Thoracic aorta (tissue), 2 donors: ENCODE measurements at regions not wholly inside any gene's neighbourhood (a gene's known extent, or its start where the extent isn't known, plus 50 kb on each side); places are given as distances from the start of the nearest gene placed in this dataset.

Experiments
- ATAC-seq: fragments of 150-250 bp; one replicate; pipeline ENCODE4 v1.8.0; 2017; ENCODE audit warnings: low read depth; ENCODE audit not compliant: insufficient number of reproducible peaks, low FRiP score
- DNase-seq: peaks from one replicate; pipeline ENCODE4 v3.0.0-alpha.2; 2020; ENCODE audit warnings: low spot score
- H3K27ac ChIP-seq, 2 donors: fragments of 200-600 bp; sonication (generic); 1 replicate in 1 of 2; 2 replicates in 1 of 2; pipeline ENCODE4 v1.5.1; 2016; ENCODE audit warnings: mild to moderate bottlenecking in 2 of 2, moderate library complexity in 2 of 2
- H3K27me3 ChIP-seq: fragments of 200-600 bp; sonication (generic); replicated peaks from 2 replicates; pipeline ENCODE4 v1.6.0; 2016; ENCODE audit warnings: mild to moderate bottlenecking; ENCODE audit not compliant: insufficient read depth
- H3K36me3 ChIP-seq: fragments of 200-600 bp; sonication (generic); one replicate; pipeline ENCODE4 v1.5.1; 2016
- H3K4me1 ChIP-seq, 2 donors: fragments of 200-600 bp; sonication (generic); 1 replicate in 1 of 2; 2 replicates in 1 of 2; pipeline versions ENCODE4 v1.5.1 to v1.6.0; 2016; ENCODE audit warnings: low read depth in 2 of 2, mild to moderate bottlenecking in 1 of 2; ENCODE audit not compliant: control insufficient read depth in 1 of 2
- H3K4me3 ChIP-seq: fragments of 200-600 bp; sonication (generic); 2 replicates; pipeline ENCODE4 v1.5.1; 2016; ENCODE audit warnings: mild to moderate bottlenecking
- H3K9me3 ChIP-seq: fragments of 200-600 bp; sonication (generic); 2 replicates; pipeline ENCODE4 v1.5.1; 2016
- TF ChIP-seq, protein P1 (sequence below): fragments of 200-600 bp; sonication (generic); IDR thresholded peaks from one replicate; pipeline ENCODE4 v1.5.1; 2019; ENCODE audit warnings: antibody characterized with exemption

DNA sequence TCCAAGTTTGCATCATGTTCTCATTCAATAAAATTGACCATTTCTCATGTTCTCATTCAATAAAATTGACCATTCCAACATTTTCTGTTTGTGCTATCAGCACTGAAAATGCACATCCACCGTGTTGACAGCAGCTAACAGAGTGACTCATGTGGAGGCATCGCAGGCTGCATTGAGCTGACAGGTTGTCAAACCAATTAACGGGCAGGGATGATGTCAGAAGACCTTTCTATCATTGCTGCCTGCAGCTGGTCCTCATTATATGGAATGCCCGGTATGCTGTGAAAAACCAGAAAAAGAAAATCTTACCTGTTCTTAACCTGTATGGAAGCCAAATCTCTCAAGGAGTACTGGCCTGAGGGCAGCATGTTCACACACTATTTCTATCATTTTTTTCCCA is 202.0 kb downstream of the SMIM20 start:
- TF ChIP-seq, protein P1, sequence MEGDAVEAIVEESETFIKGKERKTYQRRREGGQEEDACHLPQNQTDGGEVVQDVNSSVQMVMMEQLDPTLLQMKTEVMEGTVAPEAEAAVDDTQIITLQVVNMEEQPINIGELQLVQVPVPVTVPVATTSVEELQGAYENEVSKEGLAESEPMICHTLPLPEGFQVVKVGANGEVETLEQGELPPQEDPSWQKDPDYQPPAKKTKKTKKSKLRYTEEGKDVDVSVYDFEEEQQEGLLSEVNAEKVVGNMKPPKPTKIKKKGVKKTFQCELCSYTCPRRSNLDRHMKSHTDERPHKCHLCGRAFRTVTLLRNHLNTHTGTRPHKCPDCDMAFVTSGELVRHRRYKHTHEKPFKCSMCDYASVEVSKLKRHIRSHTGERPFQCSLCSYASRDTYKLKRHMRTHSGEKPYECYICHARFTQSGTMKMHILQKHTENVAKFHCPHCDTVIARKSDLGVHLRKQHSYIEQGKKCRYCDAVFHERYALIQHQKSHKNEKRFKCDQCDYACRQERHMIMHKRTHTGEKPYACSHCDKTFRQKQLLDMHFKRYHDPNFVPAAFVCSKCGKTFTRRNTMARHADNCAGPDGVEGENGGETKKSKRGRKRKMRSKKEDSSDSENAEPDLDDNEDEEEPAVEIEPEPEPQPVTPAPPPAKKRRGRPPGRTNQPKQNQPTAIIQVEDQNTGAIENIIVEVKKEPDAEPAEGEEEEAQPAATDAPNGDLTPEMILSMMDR: no peak

DNA sequence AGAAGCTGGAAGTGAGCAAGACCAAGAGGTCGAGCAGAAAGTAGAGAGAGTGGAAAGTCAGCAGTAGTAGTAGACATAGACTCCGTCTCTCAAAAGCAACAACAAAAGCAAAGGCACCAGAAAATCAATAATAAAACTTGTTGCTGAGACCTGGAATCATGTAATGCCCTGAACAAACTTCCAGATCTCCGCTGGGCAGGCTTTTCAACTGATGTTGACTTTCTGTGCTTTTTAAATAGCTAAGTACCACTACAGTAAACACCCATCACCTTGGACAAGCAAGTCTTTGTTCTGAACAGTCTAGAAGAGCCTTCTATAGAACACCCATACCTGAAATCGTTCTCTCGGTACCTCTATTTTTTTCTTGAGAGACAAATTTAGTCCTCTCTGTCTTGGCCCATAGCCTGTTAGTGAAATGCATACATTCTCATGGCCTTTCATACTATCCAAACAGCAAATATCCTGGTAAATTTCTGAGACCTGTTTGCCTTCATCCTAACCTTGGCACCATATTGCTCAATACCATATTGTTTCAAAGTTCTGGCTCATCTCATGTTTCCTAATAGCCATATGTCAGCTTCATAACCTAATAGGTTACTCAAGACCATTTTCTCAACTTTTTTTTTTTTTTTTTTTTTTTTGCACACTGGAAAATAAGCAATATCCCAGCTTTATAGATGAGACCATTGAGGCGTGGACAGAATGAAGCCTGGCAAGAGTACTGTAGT is 200.6 kb upstream of the RBPJ start:
- no peaks in the 10 kb centered on the region for H3K4me1 ChIP-seq
- H3K9me3 ChIP-seq: no peaks in the 10 kb centered on the region
- ATAC-seq: no peak
- no peak overlapping the region for H3K27ac ChIP-seq
- no peak for DNase-seq
- H3K36me3 ChIP-seq: no peaks in the 10 kb centered on the region
- H3K4me3 ChIP-seq: no peak overlapping the region
- no peaks in the 10 kb centered on the region for H3K27me3 ChIP-seq
- TF ChIP-seq, protein P1: no peak

More for the DNA sequence above, 202.0 kb downstream of the SMIM20 start:
- Histone ChIP-seq H3K36me3 (no peaks in the 10 kb centered on the region), H3K27ac (no peak overlapping the region), H3K4me3 (no peak overlapping the region), H3K27me3 (no peaks in the 10 kb centered on the region), H3K4me1 (no peaks in the 10 kb centered on the region), H3K9me3 (no peaks in the 10 kb centered on the region)
- ATAC-seq (no peak), DNase-seq (no peak)

DNA sequence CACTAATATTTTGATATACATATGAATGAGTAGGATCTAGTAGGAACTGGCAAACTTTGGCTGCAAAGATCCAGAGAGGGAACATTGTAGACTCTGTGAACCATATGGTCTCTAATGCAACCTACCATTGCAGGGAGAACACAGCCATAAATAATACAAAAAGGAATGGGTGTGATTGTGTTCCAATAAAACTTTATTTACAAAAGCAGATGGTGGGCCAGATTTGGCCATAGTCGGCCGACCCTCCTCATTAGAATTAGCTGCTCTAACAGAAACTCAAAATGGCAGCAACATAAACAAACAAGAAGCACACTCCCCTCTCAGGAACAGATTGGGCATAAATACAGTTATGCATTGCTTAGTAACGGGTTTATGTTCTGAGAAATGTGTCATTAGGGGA is 198.1 kb upstream of the RBPJ start:
- TF ChIP-seq, protein P1: no peak
- H3K4me3 ChIP-seq: no peak overlapping the region
- H3K36me3 ChIP-seq: no peaks in the 10 kb centered on the region
- ATAC-seq (no peak), DNase-seq (no peak)
- no peak overlapping the region for H3K27ac ChIP-seq
- H3K4me1 ChIP-seq: no peaks in the 10 kb centered on the region
- H3K27me3 ChIP-seq: no peaks in the 10 kb centered on the region
- no peaks in the 10 kb centered on the region for H3K9me3 ChIP-seq

DNA sequence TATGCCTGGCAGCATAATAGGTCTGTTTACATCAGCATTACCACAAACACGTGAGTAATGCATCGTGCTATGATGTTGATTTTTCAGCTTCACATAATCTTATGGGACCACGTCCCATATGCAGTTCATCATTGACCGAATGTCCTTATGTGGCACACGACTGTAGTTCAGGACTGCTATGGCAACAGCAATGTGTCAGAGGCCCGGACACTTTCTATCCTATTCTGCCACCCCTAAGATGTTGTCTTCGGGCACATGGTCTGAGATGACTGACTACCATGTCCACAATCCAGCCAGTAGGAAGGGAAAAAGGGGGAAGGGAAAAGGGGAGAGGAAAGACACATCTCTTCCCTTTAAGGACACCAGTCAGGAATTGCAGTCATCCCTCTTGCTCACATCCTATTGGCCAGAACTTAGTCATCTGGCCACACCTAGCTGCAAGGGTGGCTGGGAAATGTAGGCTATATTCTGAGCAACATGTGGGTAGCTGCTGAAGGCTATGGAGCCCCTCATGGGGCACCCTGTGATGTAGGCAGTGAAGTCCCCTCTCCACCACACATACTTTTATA is 196.0 kb upstream of the RBPJ start:
- Histone ChIP-seq H3K4me1 (no peaks in the 10 kb centered on the region), H3K27me3 (no peaks in the 10 kb centered on the region), H3K4me3 (no peak overlapping the region), H3K27ac (no peak overlapping the region), H3K9me3 (no peaks in the 10 kb centered on the region), H3K36me3 (no peaks in the 10 kb centered on the region)
- ATAC-seq: no peak
- no peak for DNase-seq
- TF ChIP-seq, protein P1: no peak

DNA sequence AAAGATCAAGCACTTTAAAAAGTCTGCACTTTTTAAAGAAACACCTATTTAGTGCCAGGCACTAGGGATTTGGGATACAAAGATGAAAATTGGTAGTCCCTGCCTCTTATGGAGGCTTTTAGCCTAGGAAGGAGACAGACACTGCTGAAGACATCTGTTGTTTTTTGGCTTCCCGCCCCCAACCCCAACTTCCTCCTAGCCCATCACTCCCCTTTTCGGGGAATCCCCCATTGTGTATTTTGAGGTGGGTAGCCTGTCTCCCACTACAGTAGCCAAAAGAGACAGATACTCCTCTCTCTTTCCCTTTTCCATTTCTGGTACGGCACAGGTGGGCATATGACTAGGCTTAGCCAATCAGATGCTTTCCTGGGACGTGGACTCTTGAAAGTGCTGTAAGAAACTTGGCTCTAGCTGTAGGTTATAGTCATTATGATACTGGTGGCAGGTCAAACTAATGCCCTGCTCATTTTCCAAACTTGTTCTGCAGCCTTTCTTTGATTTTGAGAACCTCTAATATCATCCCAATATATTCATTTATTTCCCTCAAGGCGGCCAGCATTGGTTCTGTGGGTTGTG is 194.6 kb upstream of the RBPJ start:
- TF ChIP-seq, protein P1: no peak
- no peak for ATAC-seq
- Histone ChIP-seq H3K27me3 (no peaks in the 10 kb centered on the region), H3K36me3 (no peaks in the 10 kb centered on the region), H3K9me3 (no peaks in the 10 kb centered on the region), H3K4me3 (no peak overlapping the region), H3K27ac (no peak overlapping the region), H3K4me1 (no peaks in the 10 kb centered on the region)
- no peak for DNase-seq
